Transverse colon (tissue), 4 donors: ENCODE measurements at regions not wholly inside any gene's neighbourhood (a gene's known extent, or its start where the extent isn't known, plus 50 kb on each side); places are given as distances from the start of the nearest gene placed in this dataset.

Experiments used
- DNase-seq: peaks from one replicate; pipeline ENCODE4 v3.0.0-alpha.2; 2019
- H3K27ac ChIP-seq, 4 donors: fragments of 200-600 bp; sonication (generic); 2 replicates each; pipeline ENCODE4 v1.5.1; 2016 to 2018; ENCODE audit warnings: inconsistent platforms in 4 of 4
- H3K27me3 ChIP-seq: fragments of 200-600 bp; sonication (generic); 2 replicates; pipeline ENCODE4 v1.5.1; 2017; ENCODE audit warnings: inconsistent platforms
- H3K36me3 ChIP-seq, 4 donors: fragments of 200-600 bp; sonication (generic); 2 replicates each; pipeline ENCODE4 v1.5.1; 2017 to 2019; ENCODE audit warnings: inconsistent platforms in 4 of 4
- H3K4me1 ChIP-seq, 4 donors: fragments of 200-600 bp; sonication (generic); 2 replicates each; pipeline ENCODE4 v1.5.1; 2017 to 2020; ENCODE audit warnings: inconsistent platforms in 4 of 4
- H3K4me3 ChIP-seq, 4 donors: fragments of 200-600 bp; sonication (generic); 1 replicate in 1 of 4; 2 replicates in 3 of 4; pipeline versions ENCODE4 v1.5.1 to v1.6.1; 2017 to 2019; ENCODE audit warnings: inconsistent platforms in 4 of 4
- H3K9me3 ChIP-seq, 2 donors: fragments of 200-600 bp; sonication (generic); 2 replicates each; pipeline ENCODE4 v1.5.1; 2017 to 2019; ENCODE audit warnings: inconsistent platforms in 2 of 2
- CTCF ChIP-seq, 5 experiments: fragments of 200-600 bp in 3 of 5; fragments of 450-650 bp in 2 of 5; sonication (generic) in 3 of 5; IDR thresholded peaks; 1 replicate in 2 of 5; 2 replicates in 3 of 5; pipeline ENCODE4 v1.5.1; 2016 to 2017; ENCODE audit warnings: antibody characterized with exemption in 5 of 5, inconsistent platforms in 3 of 5, mild to moderate bottlenecking in 2 of 5, moderate library complexity in 1 of 5
- EP300 ChIP-seq: sonication (generic); formaldehyde crosslinking; IDR thresholded peaks from one replicate; pipeline ENCODE4 v1.6.1; 2017; ENCODE audit warnings: antibody characterized with exemption, low read depth
- POLR2A ChIP-seq: fragments of 450-650 bp; IDR thresholded peaks from one replicate; pipeline ENCODE4 v1.6.1; 2016; ENCODE audit warnings: antibody characterized with exemption, mild to moderate bottlenecking, moderate library complexity
- POLR2AphosphoS5 ChIP-seq, 3 donors: sonication (generic); formaldehyde crosslinking; IDR thresholded peaks; one replicate each; pipeline ENCODE4 v1.6.1; 2016; ENCODE audit warnings: antibody characterized with exemption in 3 of 3
- WGBS, 2 donors: methylation state at CpG; one replicate each; pipeline ENCODE4 v1.1.5; 2018; ENCODE audit warnings: low coverage in 1 of 2; 5-methylcytosine and 5-hydroxymethylcytosine counted together
- in situ Hi-C, 4 donors: fragments of 200-750 bp; cut with MboI; loops; one replicate each; pipeline versions ENCODE4 v1.15.0 to v1.15.1; 2017; ENCODE audit warnings: low sequenced_read_pairs in 3 of 4, low pct_ligation_motif_present in 1 of 4, low pct_unique_long_range_greater_than_20kb in 1 of 4
- intact Hi-C: fragments of 100-400 bp; cut with DNase I; formaldehyde crosslinking; loops from one replicate; pipeline ENCODE4 v1.15.1; 2023; ENCODE audit warnings: low total_unique reads

DNA sequence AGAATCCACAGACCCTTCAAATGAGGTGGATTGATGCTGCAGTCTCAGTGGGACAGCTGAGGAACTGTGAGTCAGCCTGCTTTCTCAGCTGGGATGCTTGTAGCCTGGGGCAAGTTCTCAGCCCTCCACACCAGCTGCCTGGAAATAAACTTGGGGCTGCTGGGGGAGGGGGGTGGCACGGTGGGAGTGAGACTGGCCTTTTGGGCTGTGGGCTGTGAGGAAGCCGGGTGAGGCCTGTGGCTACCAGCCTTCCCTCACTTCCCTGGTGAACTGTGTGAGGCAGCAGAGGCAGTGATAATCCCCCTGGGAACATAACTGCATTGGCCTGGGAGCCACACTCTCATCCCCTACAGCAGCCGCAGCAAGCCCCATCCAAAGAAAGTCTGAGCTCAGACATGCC is 114.5 kb upstream of the GUCY1A1 start:
- H3K9me3 ChIP-seq: no peaks in the 10 kb centered on the region
- H3K36me3 ChIP-seq: no peaks in the 10 kb centered on the region
- no peak overlapping the region for H3K4me3 ChIP-seq
- intact Hi-C loops (no loop called here), in situ Hi-C loops (no loop called here)
- DNase-seq: no peak
- TF ChIP-seq POLR2AphosphoS5 (IDR thresholded peaks at IDR 0.05) (no peak), POLR2A (no peak), EP300 (no peak)
- no peak overlapping the region for H3K27ac ChIP-seq
- H3K27me3 ChIP-seq: no peaks in the 10 kb centered on the region
- no peaks in the 10 kb centered on the region for H3K4me1 ChIP-seq
- 79% methylated on average over 3 of the region's 3 CpGs; no CpG with 5 or more reads in 1 of the 2 donors for WGBS, 2 donors

GRCh38 chr4:155548173-155548572 is 118.5 kb upstream of the GUCY1A1 start:
- DNase-seq: no peak
- no peaks in the 10 kb centered on the region for H3K4me1 ChIP-seq
- no peak overlapping the region for H3K27ac ChIP-seq
- in situ Hi-C loops (no loop called here), intact Hi-C loops (no loop called here)
- H3K27me3 ChIP-seq: no peaks in the 10 kb centered on the region
- H3K4me3 ChIP-seq: no peak overlapping the region
- WGBS, 2 donors: 25 to 73% methylated on average over 2 of the region's 2 CpGs
- TF ChIP-seq CTCF (IDR thresholded peaks at IDR 0.05) (no peak), POLR2AphosphoS5 (IDR thresholded peaks at IDR 0.05) (no peak), POLR2A (no peak), EP300 (no peak)
- no peaks in the 10 kb centered on the region for H3K36me3 ChIP-seq
- H3K9me3 ChIP-seq: no peaks in the 10 kb centered on the region

- Histone ChIP-seq H3K4me1 (no peaks in the 10 kb centered on the region), H3K27me3 (no peaks in the 10 kb centered on the region), H3K4me3 (no peak overlapping the region), H3K36me3 (no peaks in the 10 kb centered on the region), H3K27ac (no peak overlapping the region), H3K9me3 (no peaks in the 10 kb centered on the region)
- DNase-seq: no peak
- in situ Hi-C loops (no loop called here), intact Hi-C loops (no loop called here)
- 96 to 100% methylated on average over 3 of the region's 3 CpGs for WGBS, 2 donors
- TF ChIP-seq POLR2AphosphoS5 (IDR thresholded peaks at IDR 0.05) (no peak), CTCF (IDR thresholded peaks at IDR 0.05) (no peak), POLR2A (no peak), EP300 (no peak)
Observed at GRCh38 chr4:155546451-155546850, 120.2 kb upstream of the GUCY1A1 start.

DNA sequence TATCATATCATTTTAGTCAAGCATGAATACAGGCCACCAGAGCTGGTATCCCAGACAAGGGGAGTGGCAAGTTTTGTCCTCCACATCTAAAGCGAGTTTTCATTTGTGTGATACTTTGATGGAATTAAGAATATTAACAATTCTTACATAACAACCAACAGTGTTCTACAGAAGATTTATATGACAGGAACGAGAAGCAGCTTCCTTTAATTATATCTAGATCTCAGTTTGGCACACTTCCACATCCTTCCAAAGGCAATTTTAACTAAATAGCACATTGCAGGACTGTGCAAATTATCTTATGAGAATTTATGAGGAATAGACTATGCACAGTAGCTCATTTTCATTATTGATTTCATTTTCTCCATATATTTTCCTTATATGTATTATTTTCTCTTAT is 121.2 kb upstream of the GUCY1A1 start:
- intact Hi-C loops: no loop called here
- no peak overlapping the region for H3K27ac ChIP-seq
- DNase-seq: no peak
- in situ Hi-C loops: no loop called here
- H3K36me3 ChIP-seq: no peaks in the 10 kb centered on the region
- 10 to 49% methylated on average over 1 to 2 of the region's 2 CpGs for WGBS, 2 donors
- H3K4me1 ChIP-seq: no peaks in the 10 kb centered on the region
- H3K27me3 ChIP-seq: no peaks in the 10 kb centered on the region
- no peak for TF ChIP-seq CTCF (IDR thresholded peaks at IDR 0.05)
- TF ChIP-seq POLR2AphosphoS5 (IDR thresholded peaks at IDR 0.05): no peak
- no peak for TF ChIP-seq POLR2A
- no peak for TF ChIP-seq EP300
- H3K9me3 ChIP-seq: no peaks in the 10 kb centered on the region
- H3K4me3 ChIP-seq: no peak overlapping the region

DNA sequence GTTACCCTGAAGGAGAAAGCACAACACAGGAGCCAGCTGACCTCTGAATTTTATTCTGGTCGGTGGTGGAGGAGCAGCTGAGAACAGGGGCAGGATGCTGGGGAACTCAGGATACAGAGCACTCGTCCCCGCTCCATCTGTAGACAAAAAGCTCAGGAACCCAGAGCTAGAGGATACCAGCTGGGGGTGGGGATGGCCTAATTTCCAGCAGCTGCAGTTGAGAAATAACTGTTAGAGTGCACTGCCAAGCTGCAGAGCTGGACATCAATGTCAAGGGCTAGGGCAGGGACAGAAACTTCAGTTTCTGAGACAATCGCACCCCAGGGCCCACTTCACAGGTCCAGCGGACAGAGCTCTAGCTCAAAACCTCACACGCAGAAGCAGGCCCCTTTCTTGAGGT is 122.1 kb upstream of the GUCY1A1 start:
- TF ChIP-seq POLR2AphosphoS5 (IDR thresholded peaks at IDR 0.05): no peak
- TF ChIP-seq EP300: no peak
- no peak for TF ChIP-seq POLR2A
- TF ChIP-seq CTCF (IDR thresholded peaks at IDR 0.05): no peak
- intact Hi-C loops (no loop called here), in situ Hi-C loops (no loop called here)
- H3K4me1 ChIP-seq: no peaks in the 10 kb centered on the region
- DNase-seq: no peak
- H3K9me3 ChIP-seq: no peaks in the 10 kb centered on the region
- no peaks in the 10 kb centered on the region for H3K27me3 ChIP-seq
- no peak overlapping the region for H3K27ac ChIP-seq
- no peaks in the 10 kb centered on the region for H3K36me3 ChIP-seq
- WGBS, 2 donors: 79% methylated on average over 6 of the region's 6 CpGs; no CpG with 5 or more reads in 1 of the 2 donors
- no peak overlapping the region for H3K4me3 ChIP-seq
